Fibroblast of lung (primary cell): ENCODE measurements at regions not wholly inside any gene's neighbourhood (a gene's known extent, or its start where the extent isn't known, plus 50 kb on each side); places are given as distances from the start of the nearest gene placed in this dataset.

Experiments
- DNase-seq, 2 donors: peaks; one replicate each; pipeline versions ENCODE4 v3.0.0 to v3.0.0-alpha.2; 2010; ENCODE audit warnings: low read depth in 2 of 2
- H2AFZ ChIP-seq: 2 replicates; pipeline ENCODE4 v1.5.1; 2012; ENCODE audit warnings: low read length, control low read depth, inconsistent platforms
- H3K27ac ChIP-seq: 2 replicates; pipeline ENCODE4 v1.5.1; 2011; ENCODE audit warnings: low read length, control low read depth; ENCODE audit not compliant: insufficient read depth
- H3K27me3 ChIP-seq: 2 replicates; pipeline ENCODE4 v1.5.1; 2011; ENCODE audit warnings: mild to moderate bottlenecking, low read length; ENCODE audit not compliant: control insufficient read depth, insufficient read depth
- H3K36me3 ChIP-seq: 2 replicates; pipeline ENCODE4 v1.5.1; 2011; ENCODE audit warnings: low read length; ENCODE audit not compliant: control insufficient read depth, insufficient read depth
- H3K4me1 ChIP-seq: 2 replicates; pipeline ENCODE4 v1.5.1; 2011; ENCODE audit warnings: low read length; ENCODE audit not compliant: control insufficient read depth, insufficient read depth; ENCODE audit errors: extremely low read depth
- H3K4me2 ChIP-seq: 2 replicates; pipeline ENCODE4 v1.5.1; 2011; ENCODE audit warnings: low read length, control low read depth; ENCODE audit not compliant: insufficient read depth; ENCODE audit errors: extremely low read depth
- H3K4me3 ChIP-seq, 4 experiments: fragments of 200-600 bp in 1 of 4; sonication (generic) in 1 of 4; replicated peaks in 1 of 4; 2 replicates each; pipeline ENCODE4 v1.5.1; 2011 to 2016; ENCODE audit warnings: low read length in 4 of 4, low read depth in 3 of 4, mild to moderate bottlenecking in 3 of 4, control low read depth in 2 of 4, inconsistent platforms in 1 of 4, mixed read lengths in 1 of 4; ENCODE audit not compliant: insufficient read depth in 1 of 4; ENCODE audit errors: control extremely low read depth in 1 of 4
- H3K79me2 ChIP-seq: 2 replicates; pipeline ENCODE4 v1.5.1; 2012; ENCODE audit warnings: mild to moderate bottlenecking, low read length, inconsistent platforms; ENCODE audit not compliant: control insufficient read depth, insufficient read depth
- H3K9ac ChIP-seq: 2 replicates; pipeline ENCODE4 v1.5.1; 2011; ENCODE audit warnings: mild to moderate bottlenecking, low read length, control low read depth; ENCODE audit not compliant: insufficient read depth
- H3K9me3 ChIP-seq: 2 replicates; pipeline ENCODE4 v1.5.1; 2012; ENCODE audit warnings: low read depth, low read length; ENCODE audit not compliant: control insufficient read depth, insufficient read depth
- H4K20me1 ChIP-seq: 2 replicates; pipeline ENCODE4 v1.5.1; 2011; ENCODE audit warnings: low read length; ENCODE audit not compliant: control insufficient read depth, insufficient read depth; ENCODE audit errors: extremely low read depth
- EZH2 ChIP-seq: IDR thresholded peaks from 2 replicates; pipeline ENCODE4 v1.5.1; 2012; ENCODE audit warnings: low read length, control low read depth, mild to moderate bottlenecking; ENCODE audit errors: missing control alignments
- TF ChIP-seq, protein P1 (sequence below), 2 donors: IDR thresholded peaks in 1 of 2; conservative IDR thresholded peaks in 1 of 2; 1 replicate in 1 of 2; 2 replicates in 1 of 2; pipeline ENCODE4 v1.5.1; 2011 to 2012; ENCODE audit warnings: low read length in 2 of 2, control low read depth in 1 of 2, inconsistent platforms in 1 of 2, low read depth in 1 of 2, mild to moderate bottlenecking in 1 of 2

GRCh38 chr15:45854455-45855202 is 219.8 kb downstream of the SQOR start:
- H2AFZ ChIP-seq: no peak overlapping the region
- H3K4me3 ChIP-seq: no peak overlapping the region
- H3K9ac ChIP-seq: no peak overlapping the region
- no peaks in the 10 kb centered on the region for H3K4me1 ChIP-seq
- no peak for DNase-seq
- no peaks in the 10 kb centered on the region for H3K9me3 ChIP-seq
- H3K79me2 ChIP-seq: no peaks in the 10 kb centered on the region
- H3K36me3 ChIP-seq: no peaks in the 10 kb centered on the region
- H3K4me2 ChIP-seq: no peak overlapping the region
- H3K27me3 ChIP-seq: no peaks in the 10 kb centered on the region
- H3K27ac ChIP-seq: no peak overlapping the region
- TF ChIP-seq EZH2: no peak
- TF ChIP-seq, protein P1, sequence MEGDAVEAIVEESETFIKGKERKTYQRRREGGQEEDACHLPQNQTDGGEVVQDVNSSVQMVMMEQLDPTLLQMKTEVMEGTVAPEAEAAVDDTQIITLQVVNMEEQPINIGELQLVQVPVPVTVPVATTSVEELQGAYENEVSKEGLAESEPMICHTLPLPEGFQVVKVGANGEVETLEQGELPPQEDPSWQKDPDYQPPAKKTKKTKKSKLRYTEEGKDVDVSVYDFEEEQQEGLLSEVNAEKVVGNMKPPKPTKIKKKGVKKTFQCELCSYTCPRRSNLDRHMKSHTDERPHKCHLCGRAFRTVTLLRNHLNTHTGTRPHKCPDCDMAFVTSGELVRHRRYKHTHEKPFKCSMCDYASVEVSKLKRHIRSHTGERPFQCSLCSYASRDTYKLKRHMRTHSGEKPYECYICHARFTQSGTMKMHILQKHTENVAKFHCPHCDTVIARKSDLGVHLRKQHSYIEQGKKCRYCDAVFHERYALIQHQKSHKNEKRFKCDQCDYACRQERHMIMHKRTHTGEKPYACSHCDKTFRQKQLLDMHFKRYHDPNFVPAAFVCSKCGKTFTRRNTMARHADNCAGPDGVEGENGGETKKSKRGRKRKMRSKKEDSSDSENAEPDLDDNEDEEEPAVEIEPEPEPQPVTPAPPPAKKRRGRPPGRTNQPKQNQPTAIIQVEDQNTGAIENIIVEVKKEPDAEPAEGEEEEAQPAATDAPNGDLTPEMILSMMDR (conservative IDR thresholded peaks at IDR 0.05 in 1 of 2, IDR thresholded peaks at IDR 0.05 in 1 of 2; ENCODE audit: low read depth in 1 of 2, low read length in 2 of 2): no peak
- peaks cover 2% of the 10 kb centered on the region for H4K20me1 ChIP-seq

GRCh38 chr15:45855210-45855906 is 220.5 kb downstream of the SQOR start:
- no peaks in the 10 kb centered on the region for H3K9me3 ChIP-seq
- H2AFZ ChIP-seq: no peak overlapping the region
- no peaks in the 10 kb centered on the region for H3K4me1 ChIP-seq
- no peak overlapping the region for H3K4me3 ChIP-seq
- peaks cover 2% of the 10 kb centered on the region for H4K20me1 ChIP-seq
- no peaks in the 10 kb centered on the region for H3K79me2 ChIP-seq
- H3K4me2 ChIP-seq: no peak overlapping the region
- TF ChIP-seq EZH2: no peak
- TF ChIP-seq, protein P1 (conservative IDR thresholded peaks at IDR 0.05 in 1 of 2, IDR thresholded peaks at IDR 0.05 in 1 of 2; ENCODE audit: low read depth in 1 of 2, low read length in 2 of 2): no peak
- no peak for DNase-seq
- no peak overlapping the region for H3K27ac ChIP-seq
- no peaks in the 10 kb centered on the region for H3K27me3 ChIP-seq
- H3K36me3 ChIP-seq: no peaks in the 10 kb centered on the region
- H3K9ac ChIP-seq: no peak overlapping the region

DNA sequence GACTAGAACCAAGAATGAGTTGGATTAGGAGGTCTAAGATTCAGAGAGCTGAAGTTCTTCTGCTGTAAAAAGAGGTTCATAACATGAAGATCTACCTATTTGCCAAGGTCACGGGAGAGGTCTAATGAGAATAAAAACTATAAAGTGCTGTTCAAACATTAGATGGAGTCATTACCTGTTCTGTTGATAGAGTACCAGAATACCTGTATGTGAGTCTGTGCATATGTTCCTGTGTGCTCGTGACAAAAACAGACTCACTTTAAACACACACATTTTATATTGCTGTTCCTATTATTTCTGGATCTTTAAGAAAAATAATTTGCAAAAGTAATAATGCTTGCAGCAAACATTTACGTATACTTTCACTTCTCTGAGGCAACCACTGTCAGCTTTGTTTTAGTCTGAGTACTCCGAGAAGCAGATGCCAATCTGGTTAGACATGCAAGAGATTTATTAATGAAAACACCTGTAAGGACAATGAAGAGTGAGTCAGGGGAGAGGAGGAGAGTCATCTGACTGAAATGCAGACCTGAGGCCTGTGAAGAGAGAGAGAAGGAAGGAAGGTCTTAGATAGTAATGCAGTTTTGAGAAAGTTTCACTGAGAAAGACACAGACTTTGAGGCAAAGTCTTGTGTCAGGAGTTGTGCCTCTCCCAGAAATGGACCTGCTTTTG is 221.2 kb downstream of the SQOR start:
- no peaks in the 10 kb centered on the region for H3K79me2 ChIP-seq
- no peaks in the 10 kb centered on the region for H3K27me3 ChIP-seq
- no peak overlapping the region for H2AFZ ChIP-seq
- no peak overlapping the region for H3K4me3 ChIP-seq
- peak in 1 of 2 donors; percentile 10 for DNase-seq
- H3K9me3 ChIP-seq: no peaks in the 10 kb centered on the region
- H3K9ac ChIP-seq: no peak overlapping the region
- H3K36me3 ChIP-seq: no peaks in the 10 kb centered on the region
- H3K27ac ChIP-seq: no peak overlapping the region
- no peaks in the 10 kb centered on the region for H3K4me1 ChIP-seq
- TF ChIP-seq EZH2: no peak
- TF ChIP-seq, protein P1 (conservative IDR thresholded peaks at IDR 0.05 in 1 of 2, IDR thresholded peaks at IDR 0.05 in 1 of 2; ENCODE audit: low read depth in 1 of 2, low read length in 2 of 2): no peak
- H3K4me2 ChIP-seq: no peak overlapping the region
- H4K20me1 ChIP-seq: peaks cover 2% of the 10 kb centered on the region
